LNCaP clone FGC (cell line): ENCODE measurements at regions not wholly inside any gene's neighbourhood (a gene's known extent, or its start where the extent isn't known, plus 50 kb on each side); places are given as distances from the start of the nearest gene placed in this dataset.

ENCODE experiments used
- DNase-seq: peaks from one replicate; pipeline ENCODE4 v3.0.0-alpha.2; 2011; ENCODE audit warnings: low read depth
- H3K4me3 ChIP-seq: 2 replicates; pipeline ENCODE4 v1.5.1; 2011; ENCODE audit warnings: mild to moderate bottlenecking, low read depth, low read length, control low read depth
- TF ChIP-seq, protein P1 (sequence below): IDR thresholded peaks from 2 replicates; pipeline ENCODE4 v1.5.1; 2012; ENCODE audit warnings: mild to moderate bottlenecking; ENCODE audit not compliant: control insufficient read depth, insufficient read depth; ENCODE audit errors: extremely low read depth

DNA sequence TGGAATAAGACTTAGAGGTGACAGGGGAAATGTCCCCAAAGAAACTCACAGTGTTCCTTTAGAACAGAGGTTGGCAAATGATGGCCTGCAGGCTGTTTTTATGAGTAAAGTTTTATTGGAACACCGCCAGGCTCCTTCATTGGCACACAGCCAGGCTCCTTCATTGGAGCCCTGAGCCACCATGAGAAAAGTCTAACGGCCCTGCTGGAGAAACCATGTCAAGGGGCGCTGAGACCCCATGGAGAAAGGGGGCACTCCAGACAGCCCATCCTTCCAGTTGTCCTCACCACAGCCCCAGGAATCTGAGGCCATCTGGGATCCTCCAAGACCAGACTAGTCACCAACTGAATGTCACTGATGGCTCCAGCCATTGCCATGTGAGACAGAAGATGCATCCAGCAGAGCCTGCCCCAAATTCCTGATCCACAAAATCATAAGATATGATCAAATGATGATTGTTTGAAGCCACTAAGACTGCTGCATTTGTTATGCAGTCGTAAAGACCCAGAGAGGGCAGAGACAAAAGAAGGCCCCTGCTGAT, 88.2 kb upstream of the GPR26 start:
- H3K4me3 ChIP-seq, result no peak overlapping the region
- peak; percentile 7 for DNase-seq
- TF ChIP-seq, protein P1, sequence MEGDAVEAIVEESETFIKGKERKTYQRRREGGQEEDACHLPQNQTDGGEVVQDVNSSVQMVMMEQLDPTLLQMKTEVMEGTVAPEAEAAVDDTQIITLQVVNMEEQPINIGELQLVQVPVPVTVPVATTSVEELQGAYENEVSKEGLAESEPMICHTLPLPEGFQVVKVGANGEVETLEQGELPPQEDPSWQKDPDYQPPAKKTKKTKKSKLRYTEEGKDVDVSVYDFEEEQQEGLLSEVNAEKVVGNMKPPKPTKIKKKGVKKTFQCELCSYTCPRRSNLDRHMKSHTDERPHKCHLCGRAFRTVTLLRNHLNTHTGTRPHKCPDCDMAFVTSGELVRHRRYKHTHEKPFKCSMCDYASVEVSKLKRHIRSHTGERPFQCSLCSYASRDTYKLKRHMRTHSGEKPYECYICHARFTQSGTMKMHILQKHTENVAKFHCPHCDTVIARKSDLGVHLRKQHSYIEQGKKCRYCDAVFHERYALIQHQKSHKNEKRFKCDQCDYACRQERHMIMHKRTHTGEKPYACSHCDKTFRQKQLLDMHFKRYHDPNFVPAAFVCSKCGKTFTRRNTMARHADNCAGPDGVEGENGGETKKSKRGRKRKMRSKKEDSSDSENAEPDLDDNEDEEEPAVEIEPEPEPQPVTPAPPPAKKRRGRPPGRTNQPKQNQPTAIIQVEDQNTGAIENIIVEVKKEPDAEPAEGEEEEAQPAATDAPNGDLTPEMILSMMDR, result no peak

DNA sequence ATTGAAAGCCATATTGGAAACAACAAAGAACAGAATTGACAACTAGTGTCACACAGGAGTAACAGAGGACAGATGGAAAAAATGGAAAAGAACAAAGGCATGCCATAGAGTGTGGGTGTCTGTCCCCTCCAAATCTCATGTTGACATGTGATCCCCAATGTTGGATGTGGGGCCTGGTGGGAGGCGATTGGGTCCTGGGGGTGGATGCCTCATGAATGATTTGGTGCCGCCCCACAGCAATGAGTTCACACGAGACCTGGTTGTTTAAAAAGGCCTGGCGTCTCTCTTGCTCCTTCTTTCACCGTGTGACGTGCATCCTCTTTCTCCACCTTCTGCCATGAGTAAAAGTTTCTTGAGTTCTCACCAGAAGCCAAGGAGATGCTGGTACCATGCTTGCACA, 87.4 kb upstream of the GPR26 start:
- no peak overlapping the region for H3K4me3 ChIP-seq
- TF ChIP-seq, protein P1, result no peak

DNA sequence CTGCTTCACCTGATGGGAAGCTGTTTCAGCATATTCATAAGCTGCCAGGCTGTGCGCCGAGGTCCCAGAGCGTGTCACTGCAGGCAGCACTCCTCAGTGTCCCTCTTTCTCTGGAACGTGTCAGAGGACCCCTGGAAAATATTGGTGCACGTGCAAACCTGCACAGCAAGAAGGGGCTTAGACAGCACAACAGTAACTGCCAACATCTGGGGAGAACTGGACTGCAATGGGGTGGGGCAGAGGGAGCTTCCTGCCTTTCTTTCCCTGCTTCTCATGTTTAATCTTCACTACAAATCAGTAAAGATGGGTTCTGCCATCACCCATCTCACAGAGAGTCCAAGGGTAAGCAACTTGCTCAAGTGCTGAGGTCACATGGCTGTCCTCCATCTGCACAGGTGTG, 86.5 kb upstream of the GPR26 start:
- TF ChIP-seq, protein P1, result no peak
- no peak for DNase-seq
- no peak overlapping the region for H3K4me3 ChIP-seq

More for the DNA sequence above, 87.4 kb upstream of the GPR26 start:
- no peak for DNase-seq

DNA sequence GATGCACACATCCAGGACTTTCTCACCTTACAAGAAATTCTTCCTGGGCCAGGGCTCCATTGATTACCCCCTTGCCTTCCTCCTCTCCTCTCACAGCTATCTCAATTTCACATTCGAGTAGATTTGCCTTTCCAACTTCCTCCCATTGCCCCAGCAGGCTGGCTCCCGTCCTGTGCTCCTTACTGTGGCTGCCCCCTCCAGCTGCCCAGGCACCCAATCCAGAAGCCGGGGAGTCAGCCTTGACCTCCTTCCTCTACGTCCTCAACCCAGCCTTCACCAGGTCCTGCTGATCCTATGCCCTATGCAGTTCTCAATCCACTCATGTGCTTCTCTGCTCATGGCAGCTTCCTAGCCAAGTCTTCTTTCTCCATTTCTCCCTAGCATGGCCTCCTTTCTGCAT, 85.7 kb upstream of the GPR26 start:
- no peak overlapping the region for H3K4me3 ChIP-seq
- TF ChIP-seq, protein P1, result no peak
- DNase-seq, result no peak

DNA sequence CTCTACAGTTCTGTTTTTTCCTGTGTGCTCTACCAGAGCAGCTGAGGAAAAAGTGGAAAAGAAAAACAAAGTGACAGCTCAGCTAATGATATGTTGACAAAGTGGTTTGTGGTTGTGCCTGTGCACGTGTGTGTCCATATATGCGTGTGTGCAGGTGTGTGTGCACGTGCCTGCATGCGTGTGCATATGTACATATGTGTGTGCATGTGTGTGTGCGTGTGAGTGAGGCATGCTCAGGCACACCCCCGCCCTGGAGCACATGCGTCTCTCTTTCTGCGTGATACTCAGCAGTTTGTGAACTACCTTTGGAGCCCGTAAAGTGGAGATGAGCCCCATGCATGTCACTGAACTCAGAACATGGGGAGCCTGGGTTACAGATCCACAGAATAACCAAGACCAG, 84.5 kb upstream of the GPR26 start:
- no peak overlapping the region for H3K4me3 ChIP-seq
- TF ChIP-seq, protein P1, result no peak
- no peak for DNase-seq

DNA sequence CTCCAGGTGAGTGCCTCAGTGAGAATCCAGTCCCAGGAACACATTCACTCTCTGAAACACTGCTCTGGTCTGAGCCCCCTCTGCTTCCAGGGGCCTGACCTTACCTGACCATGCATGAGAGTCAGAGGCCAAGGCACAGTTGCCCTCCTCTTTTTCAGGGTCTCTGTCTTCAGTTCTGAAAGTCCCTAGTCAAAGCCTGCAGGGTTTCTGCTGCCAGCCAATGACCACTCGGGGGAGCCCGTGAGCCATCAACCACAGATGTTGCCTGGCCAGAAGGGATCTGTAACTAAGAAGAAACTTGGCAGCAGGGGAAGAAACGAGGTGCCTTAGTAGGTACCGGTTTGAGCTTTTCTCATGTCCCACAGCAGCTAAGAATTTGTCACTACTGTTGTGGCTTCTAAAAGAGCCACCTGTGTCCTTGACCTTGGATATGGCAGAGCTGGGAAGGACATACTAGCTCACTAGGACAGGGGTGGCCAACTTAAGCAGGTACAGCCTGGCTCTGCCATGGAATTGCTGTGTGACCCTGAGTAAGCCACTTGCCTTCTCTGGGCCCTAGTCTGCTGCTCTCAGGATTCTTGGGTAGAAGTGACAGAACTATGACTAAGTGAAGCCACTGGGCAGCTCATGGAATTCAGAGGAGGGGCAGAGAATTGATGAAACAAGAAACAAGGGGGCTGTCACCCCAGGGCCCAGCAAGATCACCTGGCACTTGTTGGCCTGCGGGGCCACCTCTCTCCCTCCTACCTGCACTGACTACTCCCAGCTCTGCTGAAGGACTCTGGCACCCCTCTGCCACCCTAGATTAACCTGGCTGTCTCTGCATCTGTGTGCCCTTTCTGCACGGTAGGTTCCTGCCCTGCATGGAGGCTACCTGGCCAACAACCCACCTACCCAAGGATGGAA, 83.8 kb upstream of the GPR26 start:
- TF ChIP-seq, protein P1, result peak; percentile 89
- peak; percentile 40 for DNase-seq

More for the DNA sequence above, 83.8 kb upstream of the GPR26 start:
- H3K4me3 ChIP-seq, result no peak overlapping the region
